Stimulated activated naive CD4-positive, alpha-beta T cell treated with Interleukin-2 at 50 U/mL for 16 hours (primary cell): ENCODE measurements at regions not wholly inside any gene's neighbourhood (a gene's known extent, or its start where the extent isn't known, plus 50 kb on each side); places are given as distances from the start of the nearest gene placed in this dataset.

Source experiments
- DNase-seq: peaks from one replicate; lab custom pipeline; 2025; lab: John Stamatoyannopoulos, UW

- no peak for DNase-seq
Observed at GRCh38 chr18:47758000-47758399, 172.5 kb downstream of the SMAD2 start.

- peak; percentile 28 for DNase-seq
Observed at GRCh38 chr18:47756364-47757016, 174.0 kb downstream of the SMAD2 start.

GRCh38 chr18:47755102-47755456, 175.4 kb downstream of the SMAD2 start:
- no peak for DNase-seq

- DNase-seq: peak; percentile 30
Observed at GRCh38 chr18:47754311-47755101, 176.0 kb downstream of the SMAD2 start.

- no peak for DNase-seq
Observed at GRCh38 chr18:47752796-47753645, 177.4 kb downstream of the SMAD2 start.

GRCh38 chr18:47750889-47751423, 179.5 kb downstream of the SMAD2 start:
- no peak for DNase-seq

GRCh38 chr18:47749600-47749973, 180.9 kb downstream of the SMAD2 start:
- no peak for DNase-seq

GRCh38 chr18:47748847-47749599, 181.4 kb downstream of the SMAD2 start:
- peak; percentile 70 for DNase-seq

- DNase-seq: no peak
Observed at GRCh38 chr18:47748093-47748796, 182.2 kb downstream of the SMAD2 start.

- no peak for DNase-seq
Observed at GRCh38 chr18:47747260-47747795, 183.1 kb downstream of the SMAD2 start.

GRCh38 chr18:47746615-47747014, 183.8 kb downstream of the SMAD2 start:
- DNase-seq: no peak

GRCh38 chr18:47745227-47745626, 185.2 kb downstream of the SMAD2 start:
- DNase-seq: no peak

GRCh38 chr18:47737956-47738355, 192.5 kb downstream of the SMAD2 start:
- DNase-seq: no peak

- no peak for DNase-seq
Observed at GRCh38 chr18:47737198-47737830, 193.1 kb downstream of the SMAD2 start.

GRCh38 chr18:47736376-47737140, 193.9 kb downstream of the SMAD2 start:
- DNase-seq: no peak

- no peak for DNase-seq
Observed at GRCh38 chr18:47735041-47735702, 195.3 kb downstream of the SMAD2 start.

GRCh38 chr18:47731276-47731675, 199.2 kb downstream of the SMAD2 start:
- DNase-seq: no peak

- DNase-seq: no peak
Observed at GRCh38 chr18:47730795-47731194, 199.7 kb downstream of the SMAD2 start.

GRCh38 chr18:47729356-47729755, 201.1 kb downstream of the SMAD2 start:
- DNase-seq: no peak
